H1 (cell line): ENCODE measurements at regions not wholly inside any gene's neighbourhood (a gene's known extent, or its start where the extent isn't known, plus 50 kb on each side); places are given as distances from the start of the nearest gene placed in this dataset.

Source experiments
- CTCF ChIA-PET: fragments of 300-600 bp; sonication (Branson Sonifier 250); formaldehyde crosslinking; loops from one replicate; lab custom pipeline; 2021; ENCODE audit not compliant: partially characterized antibody; lab: Charles Lee
- POLR2A ChIA-PET: fragments of 300-600 bp; sonication (Branson Sonifier 250); formaldehyde crosslinking; loops from one replicate; lab custom pipeline; 2021; ENCODE audit warnings: inconsistent platforms; ENCODE audit not compliant: partially characterized antibody; lab: Charles Lee
- DNase-seq, 2 experiments: peaks; one replicate each; pipeline versions ENCODE4 v3.0.0 to v3.0.0-alpha.2; 2010 to 2022; ENCODE audit warnings: low spot score in 2 of 2, low read depth in 1 of 2, mixed read lengths in 1 of 2
- FAIRE-seq: peaks from 2 replicates; lab custom pipeline; 2011; peaks lifted over from hg19 to GRCh38; lab: Jason Lieb, UNC
- H2AFZ ChIP-seq: 2 replicates; pipeline ENCODE4 v1.8.1; 2012; ENCODE audit warnings: low read length, inconsistent platforms
- H2AK5ac ChIP-seq: 2 replicates; pipeline ENCODE4 v1.6.1; 2013; ENCODE audit warnings: low read depth, low read length
- H2BK120ac ChIP-seq: replicated peaks from 2 replicates; pipeline ENCODE3; 2013; ENCODE audit warnings: low read depth, low read length, inconsistent platforms
- H2BK12ac ChIP-seq: 2 replicates; pipeline ENCODE4 v1.6.1; 2013; ENCODE audit warnings: low read depth, low read length
- H2BK15ac ChIP-seq: 2 replicates; pipeline ENCODE4 v1.6.1; 2013; ENCODE audit warnings: low read length
- H2BK20ac ChIP-seq: 2 replicates; pipeline ENCODE4 v1.6.1; 2013; ENCODE audit warnings: low read length
- H2BK5ac ChIP-seq: 2 replicates; pipeline ENCODE4 v1.6.1; 2013; ENCODE audit warnings: low read depth, low read length
- H3K14ac ChIP-seq: 2 replicates; pipeline ENCODE4 v1.6.1; 2013; ENCODE audit warnings: inconsistent platforms; ENCODE audit not compliant: insufficient read length
- H3K18ac ChIP-seq: 2 replicates; pipeline ENCODE4 v1.6.1; 2013; ENCODE audit warnings: low read length; ENCODE audit errors: extremely low read depth
- H3K23ac ChIP-seq: 2 replicates; pipeline ENCODE4 v1.6.1; 2013; ENCODE audit warnings: inconsistent platforms; ENCODE audit not compliant: insufficient read length
- H3K23me2 ChIP-seq: 2 replicates; pipeline ENCODE4 v1.6.1; 2013; ENCODE audit warnings: low read depth, low read length
- H3K27ac ChIP-seq: 2 replicates; pipeline ENCODE4 v1.6.1; 2011; ENCODE audit warnings: low read depth, low read length, inconsistent platforms
- H3K27me3 ChIP-seq, 4 experiments: replicated peaks in 1 of 4; 1 replicate in 1 of 4; 2 replicates in 3 of 4; pipeline versions ENCODE4 v1.6.1 to v1.8.1; 2011 to 2013; ENCODE audit warnings: low read length in 3 of 4, mild to moderate bottlenecking in 3 of 4, inconsistent platforms in 2 of 4, mixed read lengths in 2 of 4, moderate library complexity in 1 of 4; ENCODE audit not compliant: control insufficient read depth in 3 of 4, insufficient read depth in 3 of 4; ENCODE audit errors: extremely low read depth in 1 of 4
- H3K36me3 ChIP-seq, 4 experiments: 2 replicates each; pipeline versions ENCODE4 v1.6.1 to v1.8.1; 2011 to 2013; ENCODE audit warnings: mild to moderate bottlenecking in 4 of 4, low read length in 3 of 4, moderate library complexity in 2 of 4, control low read depth in 1 of 4, inconsistent platforms in 1 of 4; ENCODE audit not compliant: insufficient read depth in 4 of 4, control insufficient read depth in 2 of 4
- H3K4ac ChIP-seq: replicated peaks from 2 replicates; pipeline ENCODE3; 2013; ENCODE audit warnings: low read length, low read depth, mixed read lengths, inconsistent platforms; ENCODE audit not compliant: insufficient read length
- H3K4me1 ChIP-seq, 4 experiments: replicated peaks in 1 of 4; 1 replicate in 1 of 4; 2 replicates in 3 of 4; pipeline versions ENCODE4 v1.6.1 to v1.8.1; 2011 to 2013; ENCODE audit warnings: low read length in 3 of 4, inconsistent platforms in 2 of 4, mixed read lengths in 1 of 4; ENCODE audit not compliant: insufficient read depth in 4 of 4, control insufficient read depth in 3 of 4
- H3K4me2 ChIP-seq, 2 experiments: 2 replicates each; pipeline versions ENCODE4 v1.6.1 to v1.8.1; 2011 to 2013; ENCODE audit warnings: low read depth in 2 of 2, low read length in 2 of 2, control low read depth in 1 of 2, inconsistent platforms in 1 of 2, mild to moderate bottlenecking in 1 of 2; ENCODE audit not compliant: insufficient read depth in 1 of 2
- H3K4me3 ChIP-seq, 4 experiments: fragments of 200-600, 300-600 bp in 1 of 4; sonication (generic), shearing (Covaris generic), sonication (Bioruptor Twin) in 1 of 4; 2 replicates each; pipeline versions ENCODE4 v1.5.1 to v1.8.1; 2011 to 2016; ENCODE audit warnings: low read length in 4 of 4, low read depth in 3 of 4, control low read depth in 2 of 4, inconsistent platforms in 2 of 4, mild to moderate bottlenecking in 2 of 4, mixed read lengths in 1 of 4, moderate library complexity in 1 of 4; ENCODE audit not compliant: insufficient read depth in 2 of 4; ENCODE audit errors: extremely low read depth in 1 of 4
- H3K56ac ChIP-seq: replicated peaks from 2 replicates; pipeline ENCODE3; 2013; ENCODE audit warnings: low read depth, mild to moderate bottlenecking, mixed read lengths, low read length, inconsistent platforms; ENCODE audit not compliant: insufficient read length
- H3K79me1 ChIP-seq: 2 replicates; pipeline ENCODE4 v1.6.1; 2013; ENCODE audit warnings: low read depth, low read length, control low read depth
- H3K79me2 ChIP-seq, 2 experiments: 2 replicates each; pipeline versions ENCODE4 v1.6.1 to v1.8.1; 2012 to 2013; ENCODE audit warnings: low read length in 2 of 2, mild to moderate bottlenecking in 2 of 2, inconsistent platforms in 1 of 2; ENCODE audit not compliant: insufficient read depth in 2 of 2, control insufficient read depth in 1 of 2
- H3K9ac ChIP-seq, 4 experiments: replicated peaks in 1 of 4; 1 replicate in 1 of 4; 2 replicates in 3 of 4; pipeline versions ENCODE4 v1.6.1 to v1.8.1; 2011 to 2013; ENCODE audit warnings: low read depth in 3 of 4, low read length in 3 of 4, control low read depth in 2 of 4, mild to moderate bottlenecking in 2 of 4, moderate library complexity in 2 of 4, inconsistent platforms in 1 of 4; ENCODE audit errors: extremely low read depth in 1 of 4
- H3K9me3 ChIP-seq, 2 experiments: 2 replicates each; pipeline versions ENCODE4 v1.6.1 to v1.8.1; 2012 to 2013; ENCODE audit warnings: mild to moderate bottlenecking in 2 of 2, moderate library complexity in 2 of 2, control low read depth in 1 of 2, inconsistent platforms in 1 of 2, low read depth in 1 of 2, low read length in 1 of 2, mixed read lengths in 1 of 2; ENCODE audit not compliant: insufficient read depth in 2 of 2
- H4K20me1 ChIP-seq, 2 experiments: replicated peaks in 1 of 2; 2 replicates each; pipeline versions ENCODE3 to v1.8.1; 2011 to 2013; ENCODE audit warnings: inconsistent platforms in 2 of 2, low read length in 2 of 2, mild to moderate bottlenecking in 1 of 2; ENCODE audit not compliant: insufficient read depth in 2 of 2, control insufficient read depth in 1 of 2
- H4K5ac ChIP-seq: 2 replicates; pipeline ENCODE4 v1.6.1; 2013; ENCODE audit warnings: low read length, low read depth, mixed read lengths, inconsistent platforms; ENCODE audit not compliant: insufficient read length
- H4K8ac ChIP-seq: 2 replicates; pipeline ENCODE4 v1.8.0; 2013; ENCODE audit warnings: mild to moderate bottlenecking, moderate library complexity, low read length, inconsistent platforms; ENCODE audit not compliant: insufficient read depth; ENCODE audit errors: extremely low read depth
- H4K91ac ChIP-seq: replicated peaks from 2 replicates; pipeline ENCODE3; 2013; ENCODE audit warnings: low read length, mixed read lengths, inconsistent platforms; ENCODE audit not compliant: insufficient read length
- TAF1 ChIP-seq: IDR thresholded peaks from 2 replicates; pipeline ENCODE4 v1.6.1; 2011; ENCODE audit warnings: mild to moderate bottlenecking, low read depth, low read length
- WGBS, 2 experiments: shearing (Covaris generic) in 1 of 2; methylation state at CpG; one replicate each; pipeline versions ENCODE4 v1.1.6 to v1.1.7; 2013 to 2015; ENCODE audit warnings: low lambda C conversion rate in 2 of 2, mixed read lengths in 2 of 2, inconsistent platforms in 1 of 2, low coverage in 1 of 2, missing lambda C conversion rate in 1 of 2; ENCODE audit not compliant: insufficient replicate concordance in 2 of 2, insufficient coverage in 1 of 2, insufficient read length in 1 of 2; ENCODE audit errors: extremely low coverage in 1 of 2, missing lambda C conversion rate in 1 of 2; 5-methylcytosine and 5-hydroxymethylcytosine counted together

DNA sequence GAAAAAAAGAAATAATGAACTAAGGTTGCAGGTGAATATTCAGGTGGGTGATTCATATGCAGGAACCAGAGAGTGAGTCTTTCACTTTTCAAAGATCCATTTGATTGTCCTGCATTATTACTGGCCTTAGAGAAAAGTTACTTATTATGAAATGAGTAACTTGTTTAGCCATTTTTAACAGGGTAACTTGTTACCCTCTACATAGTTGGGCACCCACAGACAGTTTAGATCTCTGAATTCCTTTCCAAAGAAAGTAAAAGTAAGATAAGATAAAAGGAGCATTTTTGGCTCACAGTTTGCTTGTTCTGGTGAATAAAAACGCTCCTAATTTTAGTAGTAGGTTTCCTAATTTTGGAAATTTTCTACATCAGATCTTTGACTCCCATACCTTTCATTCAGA is 54.1 kb upstream of the DAB2 start:
- Histone ChIP-seq H3K4me1 (peaks cover 0 to 5% (median 1%) of the 10 kb centered on the region in 4 experiments; a peak in 2 of 7 replicates), H3K18ac (no peak overlapping the region), H3K23me2 (no peaks in the 10 kb centered on the region), H4K8ac (no peak overlapping the region), H3K56ac (no peak overlapping the region), H2BK5ac (no peak overlapping the region), H4K5ac (no peak overlapping the region), H4K91ac (no peak overlapping the region), H3K9ac (no peak overlapping the region), H3K4ac (no peak overlapping the region), H3K36me3 (no peaks in the 10 kb centered on the region), H2AFZ (no peak overlapping the region), H3K14ac (no peak overlapping the region), H2BK20ac (no peak overlapping the region), H2AK5ac (no peak overlapping the region), H2BK12ac (no peak overlapping the region), H3K79me1 (no peaks in the 10 kb centered on the region), H3K27ac (no peak overlapping the region), H3K27me3 (no peaks in the 10 kb centered on the region), H3K4me3 (no peak overlapping the region), H3K4me2 (no peak overlapping the region), H3K79me2 (no peaks in the 10 kb centered on the region), H3K23ac (no peak overlapping the region), H2BK15ac (no peak overlapping the region), H2BK120ac (no peak overlapping the region), H3K9me3 (no peaks in the 10 kb centered on the region), H4K20me1 (no peaks in the 10 kb centered on the region)
- CTCF ChIA-PET, result no interaction called here
- DNase-seq, result no peak
- POLR2A ChIA-PET, result no interaction called here
- 0% methylated on average over 1 of the region's 1 CpG; no CpG with 5 or more reads in 1 of the 2 experiments for WGBS, 2 experiments
- TF ChIP-seq TAF1, result no peak
- FAIRE-seq, result no peak
